ENCODE measurements at regions not wholly inside any gene's neighbourhood (a gene's known extent, or its start where the extent isn't known, plus 50 kb on each side); places are given as distances from the start of the nearest gene placed in this dataset.

DNA sequence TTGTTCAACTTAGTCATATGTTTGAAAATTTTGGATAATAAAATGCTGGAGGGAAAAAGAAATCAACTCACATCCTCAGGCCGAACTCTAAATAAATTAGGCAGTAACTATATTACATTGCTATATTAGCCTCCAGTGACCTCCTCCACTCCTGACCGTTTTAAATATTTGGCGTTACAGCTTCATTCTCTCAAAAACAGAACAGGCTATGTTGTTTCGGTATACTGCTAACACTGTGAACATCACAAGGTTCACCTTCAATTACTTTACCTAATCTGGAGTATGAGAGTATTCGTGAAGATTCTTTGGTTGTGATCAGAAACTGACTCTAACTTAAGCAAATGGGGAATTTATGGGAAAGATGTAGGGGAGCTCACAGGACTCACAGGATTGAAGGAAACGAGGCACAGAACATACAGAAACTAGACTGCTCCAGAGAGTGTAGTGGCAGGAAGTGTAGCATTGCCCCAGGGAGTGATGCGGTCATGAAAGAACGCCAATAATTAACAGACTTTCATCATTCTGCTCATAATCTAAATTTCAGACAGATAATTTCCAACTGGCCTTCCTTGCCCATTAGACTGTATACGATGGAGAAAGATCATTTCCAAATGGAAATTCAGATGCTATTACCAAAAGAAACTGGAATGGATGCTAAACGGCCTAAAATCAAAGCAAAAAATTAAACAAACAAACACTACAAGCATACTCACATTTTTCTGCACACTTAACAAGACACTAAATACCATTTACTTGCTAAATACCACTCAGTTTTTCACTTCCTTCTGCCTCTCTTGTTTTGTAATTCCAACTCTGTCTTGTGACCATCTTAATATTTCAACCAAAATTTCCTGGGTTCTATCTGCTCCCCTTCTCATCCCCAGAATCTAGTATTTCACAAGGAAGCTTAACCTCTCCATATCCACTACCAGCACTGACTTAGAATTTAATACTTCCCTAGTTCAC, 110.1 kb upstream of the LPAR1 start:
- no peaks in the 10 kb centered on the region for H4K20me1 ChIP-seq (ENCODE audit: control insufficient read depth, insufficient read depth, low read depth, low read length)
- no peak overlapping the region for H3K4me3 ChIP-seq (ENCODE audit: low read length)
- H3K4me1 ChIP-seq (ENCODE audit: control insufficient read depth, low read length) = no peaks in the 10 kb centered on the region
- H3K9me2 ChIP-seq (replicated peaks; ENCODE audit: control insufficient read depth, low read length) = no peaks in the 10 kb centered on the region
- H3F3A ChIP-seq (ENCODE audit: control insufficient read depth, insufficient read depth) = no peaks in the 10 kb centered on the region
- no peak overlapping the region for H3K27ac ChIP-seq (ENCODE audit: low read depth, low read length)
- peaks cover 5% of the 10 kb centered on the region; the same call in 1 of the 2 replicates for H3K27me3 ChIP-seq (ENCODE audit: control insufficient read depth, low read length)
- TF ChIP-seq EZH2phosphoT487 (IDR thresholded peaks at IDR 0.05; ENCODE audit: borderline replicate concordance, low read length) = no peak
- TF ChIP-seq, protein P1, sequence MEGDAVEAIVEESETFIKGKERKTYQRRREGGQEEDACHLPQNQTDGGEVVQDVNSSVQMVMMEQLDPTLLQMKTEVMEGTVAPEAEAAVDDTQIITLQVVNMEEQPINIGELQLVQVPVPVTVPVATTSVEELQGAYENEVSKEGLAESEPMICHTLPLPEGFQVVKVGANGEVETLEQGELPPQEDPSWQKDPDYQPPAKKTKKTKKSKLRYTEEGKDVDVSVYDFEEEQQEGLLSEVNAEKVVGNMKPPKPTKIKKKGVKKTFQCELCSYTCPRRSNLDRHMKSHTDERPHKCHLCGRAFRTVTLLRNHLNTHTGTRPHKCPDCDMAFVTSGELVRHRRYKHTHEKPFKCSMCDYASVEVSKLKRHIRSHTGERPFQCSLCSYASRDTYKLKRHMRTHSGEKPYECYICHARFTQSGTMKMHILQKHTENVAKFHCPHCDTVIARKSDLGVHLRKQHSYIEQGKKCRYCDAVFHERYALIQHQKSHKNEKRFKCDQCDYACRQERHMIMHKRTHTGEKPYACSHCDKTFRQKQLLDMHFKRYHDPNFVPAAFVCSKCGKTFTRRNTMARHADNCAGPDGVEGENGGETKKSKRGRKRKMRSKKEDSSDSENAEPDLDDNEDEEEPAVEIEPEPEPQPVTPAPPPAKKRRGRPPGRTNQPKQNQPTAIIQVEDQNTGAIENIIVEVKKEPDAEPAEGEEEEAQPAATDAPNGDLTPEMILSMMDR (IDR thresholded peaks at IDR 0.05; ENCODE audit: low read depth, low read length, poor library complexity, severe bottlenecking) = no peak
- H3K9me3 ChIP-seq (ENCODE audit: control insufficient read depth, insufficient read depth, low read length) = no peaks in the 10 kb centered on the region
- no peaks in the 10 kb centered on the region for H3K79me2 ChIP-seq (ENCODE audit: control insufficient read depth, low read length)
- no peaks in the 10 kb centered on the region for H3K36me3 ChIP-seq (ENCODE audit: control insufficient read depth, low read length)
- H3K4me2 ChIP-seq (ENCODE audit: low read length) = no peak overlapping the region

DNA sequence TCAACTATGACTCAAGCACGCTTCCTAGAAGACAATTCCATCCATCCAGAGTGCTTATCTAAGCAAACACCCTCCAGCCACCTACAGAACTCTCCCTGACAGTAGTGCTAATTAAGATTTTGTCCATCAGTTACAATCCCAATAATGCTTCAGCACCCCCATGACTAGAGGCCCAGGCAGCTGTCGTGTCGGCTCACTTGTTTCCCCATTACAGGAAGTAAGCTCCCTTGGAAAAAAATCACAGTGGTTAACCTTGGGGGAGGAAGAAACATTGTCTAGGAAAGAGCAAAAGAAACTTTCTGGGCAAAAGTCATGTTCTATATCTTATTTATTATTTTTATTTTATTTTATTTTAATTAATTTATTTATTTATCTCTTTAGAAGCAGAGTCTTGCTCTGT, 108.8 kb upstream of the LPAR1 start:
- Histone ChIP-seq H3K4me3 (ENCODE audit: low read length) (no peak overlapping the region), H3K79me2 (ENCODE audit: control insufficient read depth, low read length) (no peaks in the 10 kb centered on the region), H3K9me2 (replicated peaks; ENCODE audit: control insufficient read depth, low read length) (no peaks in the 10 kb centered on the region), H3K27me3 (ENCODE audit: control insufficient read depth, low read length) (peaks cover 5% of the 10 kb centered on the region; the same call in 1 of the 2 replicates), H3K9me3 (ENCODE audit: control insufficient read depth, insufficient read depth, low read length) (no peaks in the 10 kb centered on the region), H3K27ac (ENCODE audit: low read depth, low read length) (no peak overlapping the region), H3F3A (ENCODE audit: control insufficient read depth, insufficient read depth) (no peaks in the 10 kb centered on the region), H4K20me1 (ENCODE audit: control insufficient read depth, insufficient read depth, low read depth, low read length) (no peaks in the 10 kb centered on the region), H3K4me2 (ENCODE audit: low read length) (no peak overlapping the region), H3K36me3 (ENCODE audit: control insufficient read depth, low read length) (no peaks in the 10 kb centered on the region), H3K4me1 (ENCODE audit: control insufficient read depth, low read length) (no peaks in the 10 kb centered on the region)
- no peak for TF ChIP-seq EZH2phosphoT487 (IDR thresholded peaks at IDR 0.05; ENCODE audit: borderline replicate concordance, low read length)
- TF ChIP-seq, protein P1 (IDR thresholded peaks at IDR 0.05; ENCODE audit: low read depth, low read length, poor library complexity, severe bottlenecking) = no peak

GRCh38 chr9:111144741-111145140, 106.5 kb upstream of the LPAR1 start:
- no peaks in the 10 kb centered on the region for H3K36me3 ChIP-seq (ENCODE audit: control insufficient read depth, low read length)
- no peak overlapping the region for H3K27ac ChIP-seq (ENCODE audit: low read depth, low read length)
- H3K9me3 ChIP-seq (ENCODE audit: control insufficient read depth, insufficient read depth, low read length) = no peaks in the 10 kb centered on the region
- no peaks in the 10 kb centered on the region for H3K4me1 ChIP-seq (ENCODE audit: control insufficient read depth, low read length)
- no peaks in the 10 kb centered on the region for H3K79me2 ChIP-seq (ENCODE audit: control insufficient read depth, low read length)
- no peaks in the 10 kb centered on the region for H3F3A ChIP-seq (ENCODE audit: control insufficient read depth, insufficient read depth)
- H3K9me2 ChIP-seq (replicated peaks; ENCODE audit: control insufficient read depth, low read length) = no peaks in the 10 kb centered on the region
- H4K20me1 ChIP-seq (ENCODE audit: control insufficient read depth, insufficient read depth, low read depth, low read length) = no peaks in the 10 kb centered on the region
- H3K4me3 ChIP-seq (ENCODE audit: low read length) = no peak overlapping the region
- H3K4me2 ChIP-seq (ENCODE audit: low read length) = no peak overlapping the region
- H3K27me3 ChIP-seq (ENCODE audit: control insufficient read depth, low read length) = peaks cover 5% of the 10 kb centered on the region; the same call in 1 of the 2 replicates
- TF ChIP-seq EZH2phosphoT487 (IDR thresholded peaks at IDR 0.05; ENCODE audit: borderline replicate concordance, low read length) = no peak
- TF ChIP-seq, protein P1 (IDR thresholded peaks at IDR 0.05; ENCODE audit: low read depth, low read length, poor library complexity, severe bottlenecking) = no peak
